ENCODE measurements at regions not wholly inside any gene's neighbourhood (a gene's known extent, or its start where the extent isn't known, plus 50 kb on each side); places are given as distances from the start of the nearest gene placed in this dataset.

- Histone ChIP-seq H3K9me3 (ENCODE audit: low read depth, low read length, poor library complexity, severe bottlenecking) (no peaks in the 10 kb centered on the region), H3K27me3 (replicated peaks; ENCODE audit: insufficient read depth, low read depth, low read length, poor library complexity) (peaks cover 22% of the 10 kb centered on the region), H3K4me1 (ENCODE audit: insufficient read depth, low read length, poor library complexity, severe bottlenecking) (no peaks in the 10 kb centered on the region), H3K27ac (ENCODE audit: low read depth, low read length, poor library complexity, severe bottlenecking) (no peak overlapping the region), H3K36me3 (ENCODE audit: insufficient read depth, low read length, poor library complexity, severe bottlenecking) (no peaks in the 10 kb centered on the region), H3K4me3 (ENCODE audit: low read depth, low read length, poor library complexity, severe bottlenecking) (no peak overlapping the region)
- intact Hi-C loops (cut with micrococcal nuclease; ENCODE audit: unreplicated experiment): loop anchor here (10.0 kb wide), 1 partner anchor 111 kb away; the partner anchor contains the start of gene SFSWAP
- no peak for DNase-seq (ENCODE audit: low spot score)
- BruUV-seq (replicated peaks): no TSS peak
- no peak for TF ChIP-seq EZH2 (IDR thresholded peaks at IDR 0.05; ENCODE audit: borderline replicate concordance, low read depth, low read length, poor library complexity, severe bottlenecking)
- TF ChIP-seq CTCF (conservative IDR thresholded peaks at IDR 0.05; ENCODE audit: low read depth, low read length): no peak
- CTCF ChIA-PET: no interaction called here
- POLR2A ChIA-PET (ENCODE audit: low non-redundant PET): no interaction called here
Measured at GRCh38 chr12:131603106-131603938, 107.6 kb upstream of the SFSWAP start.

- intact Hi-C loops (cut with micrococcal nuclease; ENCODE audit: unreplicated experiment): loop anchor here (10.0 kb wide), 1 partner anchor 111 kb away; the partner anchor contains the start of gene SFSWAP
- CTCF ChIA-PET: no interaction called here
Measured at GRCh38 chr12:131603939-131604795, 106.7 kb upstream of the SFSWAP start.

More at GRCh38 chr12:131603939-131604795, 106.7 kb upstream of the SFSWAP start:
- no peaks in the 10 kb centered on the region for H3K4me1 ChIP-seq (ENCODE audit: insufficient read depth, low read length, poor library complexity, severe bottlenecking)
- H3K4me3 ChIP-seq (ENCODE audit: low read depth, low read length, poor library complexity, severe bottlenecking): no peak overlapping the region
- H3K9me3 ChIP-seq (ENCODE audit: low read depth, low read length, poor library complexity, severe bottlenecking): no peaks in the 10 kb centered on the region
- POLR2A ChIA-PET (ENCODE audit: low non-redundant PET): no interaction called here
- H3K36me3 ChIP-seq (ENCODE audit: insufficient read depth, low read length, poor library complexity, severe bottlenecking): no peaks in the 10 kb centered on the region
- no peak for TF ChIP-seq EZH2 (IDR thresholded peaks at IDR 0.05; ENCODE audit: borderline replicate concordance, low read depth, low read length, poor library complexity, severe bottlenecking)
- TF ChIP-seq CTCF (conservative IDR thresholded peaks at IDR 0.05; ENCODE audit: low read depth, low read length): no peak
- peaks cover 22% of the 10 kb centered on the region for H3K27me3 ChIP-seq (replicated peaks; ENCODE audit: insufficient read depth, low read depth, low read length, poor library complexity)
- DNase-seq (ENCODE audit: low spot score): no peak
- BruUV-seq (replicated peaks): no TSS peak
- H3K27ac ChIP-seq (ENCODE audit: low read depth, low read length, poor library complexity, severe bottlenecking): no peak overlapping the region
